ENCODE measurements at regions not wholly inside any gene's neighbourhood (a gene's known extent, or its start where the extent isn't known, plus 50 kb on each side); places are given as distances from the start of the nearest gene placed in this dataset.

DNA sequence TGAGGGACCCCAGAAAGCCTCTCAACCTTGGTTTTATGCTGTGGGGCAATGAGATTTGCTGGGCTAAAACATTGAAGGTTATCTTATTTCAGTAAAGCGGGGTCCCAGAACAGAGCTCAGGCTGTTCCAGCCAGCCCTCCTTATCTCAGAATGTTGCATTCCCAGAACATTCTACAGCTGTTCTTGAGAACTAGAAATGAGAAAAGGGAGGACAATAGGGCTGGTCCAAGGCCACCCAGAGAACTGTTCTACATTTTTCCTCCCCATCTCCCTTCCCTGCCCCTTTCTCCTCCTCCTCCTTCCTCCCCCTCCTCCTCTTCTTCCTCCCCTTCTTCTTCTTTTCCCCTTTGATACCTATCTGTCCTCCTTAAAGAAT is 70.4 kb upstream of the SLC7A11 start:
- Histone ChIP-seq H3K27ac (no peak overlapping the region), H3K4me1 (ENCODE audit: insufficient read depth) (peaks cover 31% of the 10 kb centered on the region), H2AFZ (no peak overlapping the region), H3K27me3 (replicated peaks; ENCODE audit: insufficient read depth) (no peaks in the 10 kb centered on the region), H4K20me1 (ENCODE audit: insufficient read depth) (no peaks in the 10 kb centered on the region), H3K9me2 (ENCODE audit: insufficient read depth) (no peaks in the 10 kb centered on the region; the same call in 1 of the 2 replicates), H3K4me3 (no peak overlapping the region), H3F3A (ENCODE audit: insufficient read depth) (peaks cover 18% of the 10 kb centered on the region), H3K9me3 (ENCODE audit: low read depth) (no peaks in the 10 kb centered on the region), H3K79me2 (ENCODE audit: insufficient read depth) (no peaks in the 10 kb centered on the region), H3K9ac (no peak overlapping the region), H3K36me3 (ENCODE audit: low read depth) (no peaks in the 10 kb centered on the region), H3K4me2 (ENCODE audit: unreplicated experiment) (no peak overlapping the region)
- 91% methylated on average over 1 of the region's 1 CpG for WGBS, 2 experiments (ENCODE audit: low coverage in 1 of 2, low lambda C conversion rate in 2 of 2, missing lambda C conversion rate in 2 of 2)
- DNase-seq, result no peak
- in situ Hi-C loops (cut with MboI), result no loop called here
- no peak for TF ChIP-seq EZH2 (IDR thresholded peaks at IDR 0.05; ENCODE audit: insufficient read depth, poor library complexity, severe bottlenecking)

DNA sequence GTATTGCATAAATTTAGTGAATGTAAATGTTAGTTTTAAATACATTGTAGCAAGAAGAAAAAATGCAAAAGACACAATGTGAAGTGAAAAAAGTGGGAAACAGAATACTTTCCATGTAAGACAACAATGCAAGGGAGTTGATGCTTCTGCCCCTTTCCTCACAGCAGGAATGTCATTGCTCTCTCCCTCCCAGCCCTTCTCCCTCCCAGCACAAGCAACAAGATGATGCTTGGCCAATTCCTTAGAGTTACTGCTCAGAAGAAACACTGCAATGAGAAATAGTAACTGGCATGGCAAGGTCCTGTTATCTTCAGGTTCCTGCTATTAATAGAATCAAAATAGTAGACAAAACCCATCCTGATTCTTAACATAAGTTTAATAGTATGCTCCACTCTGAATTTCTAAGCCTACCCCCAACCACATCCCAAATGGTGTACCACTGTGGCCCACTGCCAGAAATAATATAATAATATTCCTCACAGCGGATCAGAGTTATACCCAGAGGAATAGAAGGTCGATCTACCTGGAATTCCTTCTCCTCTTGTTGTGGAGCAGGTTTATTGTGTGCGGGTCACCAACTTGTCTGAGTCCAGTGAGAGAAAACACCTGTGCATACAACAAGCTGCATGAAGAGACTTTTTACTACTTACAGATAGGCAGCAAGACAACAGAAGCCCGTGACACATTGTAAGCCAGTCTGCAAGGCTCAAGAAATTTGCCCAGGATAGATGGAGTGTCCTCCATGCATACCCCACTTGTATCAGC is 69.8 kb upstream of the SLC7A11 start:
- H3K27ac ChIP-seq, result peak overlapping the region; percentile 82
- no peaks in the 10 kb centered on the region for H3K9me3 ChIP-seq (ENCODE audit: low read depth)
- H3K4me3 ChIP-seq, result no peak overlapping the region
- no peaks in the 10 kb centered on the region for H3K36me3 ChIP-seq (ENCODE audit: low read depth)
- DNase-seq, result peak; percentile 56
- H2AFZ ChIP-seq, result 0 out of 2 replicates have a peak overlapping the region, but pooled peaks have one; percentile 2
- peak overlapping the region; percentile 56 for H3K4me2 ChIP-seq (ENCODE audit: unreplicated experiment)
- in situ Hi-C loops (cut with MboI), result no loop called here
- WGBS, 2 experiments (ENCODE audit: low coverage in 1 of 2, low lambda C conversion rate in 2 of 2, missing lambda C conversion rate in 2 of 2), result 82 to 86% methylated on average over 4 of the region's 4 CpGs
- peak overlapping the region; percentile 63; the same call in 1 of the 2 replicates for H3K9ac ChIP-seq
- no peaks in the 10 kb centered on the region for H3K79me2 ChIP-seq (ENCODE audit: insufficient read depth)
- H3K27me3 ChIP-seq (replicated peaks; ENCODE audit: insufficient read depth), result no peaks in the 10 kb centered on the region
- H3K9me2 ChIP-seq (ENCODE audit: insufficient read depth), result no peaks in the 10 kb centered on the region; the same call in 1 of the 2 replicates
- H3F3A ChIP-seq (ENCODE audit: insufficient read depth), result peaks cover 18% of the 10 kb centered on the region
- peaks cover 31% of the 10 kb centered on the region for H3K4me1 ChIP-seq (ENCODE audit: insufficient read depth)
- no peaks in the 10 kb centered on the region for H4K20me1 ChIP-seq (ENCODE audit: insufficient read depth)
- TF ChIP-seq EZH2phosphoT487 (IDR thresholded peaks at IDR 0.05; ENCODE audit: insufficient read depth, low read depth) (no peak), EZH2 (IDR thresholded peaks at IDR 0.05; ENCODE audit: insufficient read depth, poor library complexity, severe bottlenecking) (no peak)

DNA sequence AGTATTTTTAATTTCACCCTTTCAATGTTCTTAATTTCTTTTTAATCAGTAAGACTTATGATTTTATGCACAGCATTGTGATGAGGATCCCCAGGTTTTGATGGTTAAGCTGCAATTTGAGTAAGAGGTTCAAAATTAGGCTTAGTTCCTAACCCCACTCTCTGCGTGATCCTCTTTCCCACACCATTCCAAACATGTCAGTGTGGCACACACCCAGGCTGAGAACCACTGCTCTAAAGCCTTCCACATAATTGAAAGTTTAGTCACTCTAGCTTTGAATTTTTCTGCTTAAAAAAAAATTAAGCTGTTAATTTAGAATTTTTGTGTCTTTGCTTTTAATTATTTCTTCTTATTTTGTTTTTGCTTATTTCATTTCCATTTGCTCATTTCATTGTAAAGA is 68.8 kb upstream of the SLC7A11 start:
- no peaks in the 10 kb centered on the region for H3K9me3 ChIP-seq (ENCODE audit: low read depth)
- H3K9me2 ChIP-seq (ENCODE audit: insufficient read depth), result no peaks in the 10 kb centered on the region
- H3K9ac ChIP-seq, result peak overlapping the region; percentile 63
- H3K27ac ChIP-seq, result peak overlapping the region; percentile 82
- no peaks in the 10 kb centered on the region for H4K20me1 ChIP-seq (ENCODE audit: insufficient read depth)
- peaks cover 18% of the 10 kb centered on the region for H3F3A ChIP-seq (ENCODE audit: insufficient read depth)
- H3K36me3 ChIP-seq (ENCODE audit: low read depth), result no peaks in the 10 kb centered on the region
- no peaks in the 10 kb centered on the region for H3K27me3 ChIP-seq (replicated peaks; ENCODE audit: insufficient read depth)
- in situ Hi-C loops (cut with MboI), result no loop called here
- TF ChIP-seq EZH2 (IDR thresholded peaks at IDR 0.05; ENCODE audit: insufficient read depth, poor library complexity, severe bottlenecking) (no peak), EZH2phosphoT487 (IDR thresholded peaks at IDR 0.05; ENCODE audit: insufficient read depth, low read depth) (no peak)
- DNase-seq, result peak; percentile 88
- no peaks in the 10 kb centered on the region for H3K79me2 ChIP-seq (ENCODE audit: insufficient read depth)
- peak overlapping the region; percentile 56 for H3K4me2 ChIP-seq (ENCODE audit: unreplicated experiment)
- WGBS, 2 experiments (ENCODE audit: low coverage in 1 of 2, low lambda C conversion rate in 2 of 2, missing lambda C conversion rate in 2 of 2), result 0 to 3% methylated on average over 1 of the region's 1 CpG
- peaks cover 31% of the 10 kb centered on the region for H3K4me1 ChIP-seq (ENCODE audit: insufficient read depth)
- no peak overlapping the region for H3K4me3 ChIP-seq
- H2AFZ ChIP-seq, result peak overlapping the region; percentile 61

DNA sequence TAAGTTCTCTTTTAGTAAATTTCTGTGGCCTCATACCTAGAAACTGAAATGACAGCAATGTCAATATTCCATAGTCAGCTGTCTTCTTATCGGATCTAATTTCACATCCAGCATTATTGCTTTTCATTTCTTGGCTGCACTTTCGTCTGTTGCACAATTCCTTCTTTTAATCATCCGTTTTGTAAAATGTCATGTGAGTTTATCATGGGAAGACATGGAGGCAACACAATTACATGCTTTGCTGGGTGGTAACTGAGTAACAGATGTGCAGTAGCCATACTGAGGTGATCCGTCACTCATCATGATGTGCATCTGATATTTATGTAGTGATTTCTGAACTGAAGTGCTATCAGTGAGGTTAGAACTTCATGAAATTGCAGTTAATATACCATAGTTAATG is 68.3 kb upstream of the SLC7A11 start:
- Histone ChIP-seq H3K36me3 (ENCODE audit: low read depth) (no peaks in the 10 kb centered on the region), H2AFZ (peak overlapping the region; percentile 61), H3K4me2 (ENCODE audit: unreplicated experiment) (peak overlapping the region; percentile 56), H4K20me1 (ENCODE audit: insufficient read depth) (no peaks in the 10 kb centered on the region), H3K9me3 (ENCODE audit: low read depth) (no peaks in the 10 kb centered on the region), H3K27ac (peak overlapping the region; percentile 82), H3F3A (ENCODE audit: insufficient read depth) (peaks cover 18% of the 10 kb centered on the region), H3K27me3 (replicated peaks; ENCODE audit: insufficient read depth) (no peaks in the 10 kb centered on the region), H3K4me3 (no peak overlapping the region), H3K79me2 (ENCODE audit: insufficient read depth) (no peaks in the 10 kb centered on the region), H3K9me2 (ENCODE audit: insufficient read depth) (no peaks in the 10 kb centered on the region), H3K4me1 (ENCODE audit: insufficient read depth) (peaks cover 31% of the 10 kb centered on the region), H3K9ac (peak overlapping the region; percentile 63)
- no peak for TF ChIP-seq EZH2phosphoT487 (IDR thresholded peaks at IDR 0.05; ENCODE audit: insufficient read depth, low read depth)
- TF ChIP-seq EZH2 (IDR thresholded peaks at IDR 0.05; ENCODE audit: insufficient read depth, poor library complexity, severe bottlenecking), result no peak
- in situ Hi-C loops (cut with MboI), result no loop called here
- DNase-seq, result peak; percentile 58
- 17 to 25% methylated on average over 4 of the region's 4 CpGs for WGBS, 2 experiments (ENCODE audit: low coverage in 1 of 2, low lambda C conversion rate in 2 of 2, missing lambda C conversion rate in 2 of 2)

Data from GM23248 (cell line).